MCF 10A (cell line): ENCODE measurements at regions not wholly inside any gene's neighbourhood (a gene's known extent, or its start where the extent isn't known, plus 50 kb on each side); places are given as distances from the start of the nearest gene placed in this dataset.

Source experiments
- BruUV-seq: library from RNA; stranded (reverse); fragments of 400-500 nt; replicated peaks from 2 replicates; lab custom pipeline; 2021; lab: Mats Ljungman, UMichigan
- CTCF ChIA-PET: fragments of 300-600 bp; sonication (Branson Sonifier 250); formaldehyde crosslinking; extraction: SDS; loops from one replicate; lab custom pipeline; 2021; ENCODE audit warnings: antibody characterized with exemption, inconsistent platforms; lab: Yijun Ruan, JAX
- POLR2A ChIA-PET: fragments of 300-600, 350-650 bp; sonication (Branson Sonifier 250); formaldehyde crosslinking; extraction: SDS; loops from one replicate; lab custom pipeline; 2020; ENCODE audit warnings: antibody characterized with exemption, inconsistent platforms; lab: Yijun Ruan, JAX
- DNase-seq: peaks from one replicate; pipeline ENCODE4 v3.0.0-alpha.2; 2018; ENCODE audit not compliant: unreplicated experiment
- H3K27ac Mint-ChIP-seq: one replicate; pipeline ENCODE4 v1.8.0; 2022; ENCODE audit warnings: mild to moderate bottlenecking, low read depth, mixed read lengths; ENCODE audit not compliant: unreplicated experiment
- H3K27me3 Mint-ChIP-seq: one replicate; pipeline ENCODE4 v1.8.0; 2022; ENCODE audit warnings: mixed read lengths; ENCODE audit not compliant: insufficient read depth, unreplicated experiment
- H3K36me3 Mint-ChIP-seq: one replicate; pipeline ENCODE4 v1.8.0; 2022; ENCODE audit warnings: mild to moderate bottlenecking, moderate library complexity, mixed read lengths; ENCODE audit not compliant: insufficient read depth, unreplicated experiment
- H3K4me1 Mint-ChIP-seq: one replicate; pipeline ENCODE4 v1.8.0; 2022; ENCODE audit warnings: mixed read lengths; ENCODE audit not compliant: insufficient read depth, unreplicated experiment
- H3K4me3 Mint-ChIP-seq: one replicate; pipeline ENCODE4 v1.8.0; 2022; ENCODE audit warnings: mild to moderate bottlenecking, moderate library complexity, mixed read lengths; ENCODE audit not compliant: unreplicated experiment
- H3K9me3 Mint-ChIP-seq: one replicate; pipeline ENCODE4 v1.8.0; 2022; ENCODE audit warnings: mixed read lengths; ENCODE audit not compliant: unreplicated experiment
- intact Hi-C: fragments of 100-400 bp; cut with micrococcal nuclease; formaldehyde crosslinking; loops from 2 replicates; pipeline ENCODE4 v1.14.1; 2022
- TF ChIP-seq, protein P1 (sequence below): fragments of 200-600 bp; IDR thresholded peaks from one replicate; pipeline ENCODE4 v1.8.0; 2022; ENCODE audit warnings: antibody characterized with exemption, mild to moderate bottlenecking; ENCODE audit not compliant: unreplicated experiment

DNA sequence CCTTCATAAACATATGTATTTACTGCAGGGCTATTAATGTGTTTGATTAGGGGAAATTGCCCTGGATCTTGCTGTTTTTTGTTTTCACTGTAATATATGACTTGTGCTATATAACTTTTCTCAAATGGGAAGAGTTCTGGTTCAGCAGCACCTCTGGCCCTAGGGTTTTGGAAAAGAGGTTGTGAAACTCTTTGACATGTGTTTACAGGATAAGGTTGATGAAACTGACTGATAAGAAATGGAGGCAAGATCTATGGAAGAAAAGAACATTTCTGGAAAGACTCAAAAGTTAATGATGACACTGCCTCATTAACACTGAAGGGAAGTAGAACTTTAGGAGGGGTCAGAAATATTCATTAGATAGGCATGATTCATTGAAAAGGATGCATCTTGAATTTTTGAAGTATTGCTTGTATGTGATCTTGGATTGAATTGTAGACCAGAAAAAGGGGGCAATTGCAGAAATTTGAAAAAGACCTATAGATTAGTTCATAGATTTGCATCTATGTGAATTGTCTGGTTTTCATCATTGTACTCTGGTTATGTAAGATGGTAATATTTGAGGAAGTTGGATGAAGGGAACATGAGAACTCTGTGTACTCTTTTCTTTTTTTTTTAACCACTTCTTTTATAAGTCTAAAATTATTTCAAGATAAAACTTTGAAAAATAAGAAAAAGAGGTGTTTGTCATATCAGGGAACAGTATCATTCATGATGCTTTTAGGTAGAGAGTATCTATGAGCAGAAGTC lies 54.0 kb downstream of the UTRN start:
- Mint-ChIP-seq H3K4me1 (peaks cover 47% of the 10 kb centered on the region), H3K9me3 (no peaks in the 10 kb centered on the region), H3K36me3 (peaks cover 4% of the 10 kb centered on the region), H3K4me3 (no peak overlapping the region), H3K27me3 (no peaks in the 10 kb centered on the region), H3K27ac (no peak overlapping the region)
- intact Hi-C loops, result no loop called here
- TF ChIP-seq, protein P1, sequence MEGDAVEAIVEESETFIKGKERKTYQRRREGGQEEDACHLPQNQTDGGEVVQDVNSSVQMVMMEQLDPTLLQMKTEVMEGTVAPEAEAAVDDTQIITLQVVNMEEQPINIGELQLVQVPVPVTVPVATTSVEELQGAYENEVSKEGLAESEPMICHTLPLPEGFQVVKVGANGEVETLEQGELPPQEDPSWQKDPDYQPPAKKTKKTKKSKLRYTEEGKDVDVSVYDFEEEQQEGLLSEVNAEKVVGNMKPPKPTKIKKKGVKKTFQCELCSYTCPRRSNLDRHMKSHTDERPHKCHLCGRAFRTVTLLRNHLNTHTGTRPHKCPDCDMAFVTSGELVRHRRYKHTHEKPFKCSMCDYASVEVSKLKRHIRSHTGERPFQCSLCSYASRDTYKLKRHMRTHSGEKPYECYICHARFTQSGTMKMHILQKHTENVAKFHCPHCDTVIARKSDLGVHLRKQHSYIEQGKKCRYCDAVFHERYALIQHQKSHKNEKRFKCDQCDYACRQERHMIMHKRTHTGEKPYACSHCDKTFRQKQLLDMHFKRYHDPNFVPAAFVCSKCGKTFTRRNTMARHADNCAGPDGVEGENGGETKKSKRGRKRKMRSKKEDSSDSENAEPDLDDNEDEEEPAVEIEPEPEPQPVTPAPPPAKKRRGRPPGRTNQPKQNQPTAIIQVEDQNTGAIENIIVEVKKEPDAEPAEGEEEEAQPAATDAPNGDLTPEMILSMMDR, result no peak
- CTCF ChIA-PET, result interaction anchor here (0.7 kb wide), 2 partner anchors 7 to 18 kb away, joined by 3 read pairs; no protein-coding TSS in a partner anchor
- BruUV-seq, result no TSS peak
- DNase-seq, result no peak
- POLR2A ChIA-PET, result interaction anchor here (0.7 to 1.4 kb wide), 2 partner anchors 23 to 52 kb away, joined by 3 to 4 read pairs; no protein-coding TSS in a partner anchor

DNA sequence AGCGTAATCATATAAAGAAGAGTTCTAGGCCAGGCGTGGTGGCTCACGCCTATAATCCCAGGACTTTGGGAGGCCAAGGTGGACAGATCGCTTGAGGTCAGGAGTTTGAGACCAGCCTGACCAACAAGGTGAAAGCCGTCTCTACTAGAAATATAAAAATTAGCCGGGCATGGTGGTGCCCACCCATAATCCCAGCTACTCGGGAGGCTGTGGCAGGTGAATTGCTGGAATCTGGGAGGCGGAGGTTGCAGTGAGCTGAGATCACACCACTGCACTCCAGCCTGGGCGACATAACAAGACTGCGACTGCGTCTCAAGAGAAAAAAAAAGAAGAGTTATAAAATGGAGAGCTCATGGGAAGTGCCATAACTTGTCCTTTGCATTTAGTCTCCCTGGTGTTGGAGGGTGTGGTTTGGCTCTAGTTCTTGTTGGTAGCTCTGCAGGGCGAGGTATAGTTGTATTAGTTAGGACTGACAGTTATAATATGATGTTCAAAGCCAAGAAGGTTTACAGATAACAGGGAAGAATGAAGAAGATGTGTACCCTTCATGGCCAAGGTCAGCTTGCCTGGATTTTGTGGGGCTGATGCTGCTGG lies 54.8 kb downstream of the UTRN start:
- POLR2A ChIA-PET, result interaction anchor here (0.6 to 2.0 kb wide), 7 partner anchors 12 to 54 kb away, joined by 3 to 4 read pairs (median 4); no protein-coding TSS in a partner anchor
- H3K27me3 Mint-ChIP-seq, result no peaks in the 10 kb centered on the region
- H3K4me1 Mint-ChIP-seq, result peaks cover 53% of the 10 kb centered on the region
- H3K9me3 Mint-ChIP-seq, result no peaks in the 10 kb centered on the region
- H3K27ac Mint-ChIP-seq, result no peak overlapping the region
- no peak for DNase-seq
- TF ChIP-seq, protein P1, result no peak
- CTCF ChIA-PET, result interaction anchor here (0.6 to 0.9 kb wide), 5 partner anchors 19 to 144 kb away, joined by 3 to 4 read pairs (median 3); partner anchors contain the start of gene UTRN
- BruUV-seq, result no TSS peak
- intact Hi-C loops, result loop anchor here (10.0 kb wide), 1 partner anchor 75 kb away; no protein-coding TSS in a partner anchor
- peak overlapping the region; percentile 1 for H3K4me3 Mint-ChIP-seq
- peaks cover 4% of the 10 kb centered on the region for H3K36me3 Mint-ChIP-seq

DNA sequence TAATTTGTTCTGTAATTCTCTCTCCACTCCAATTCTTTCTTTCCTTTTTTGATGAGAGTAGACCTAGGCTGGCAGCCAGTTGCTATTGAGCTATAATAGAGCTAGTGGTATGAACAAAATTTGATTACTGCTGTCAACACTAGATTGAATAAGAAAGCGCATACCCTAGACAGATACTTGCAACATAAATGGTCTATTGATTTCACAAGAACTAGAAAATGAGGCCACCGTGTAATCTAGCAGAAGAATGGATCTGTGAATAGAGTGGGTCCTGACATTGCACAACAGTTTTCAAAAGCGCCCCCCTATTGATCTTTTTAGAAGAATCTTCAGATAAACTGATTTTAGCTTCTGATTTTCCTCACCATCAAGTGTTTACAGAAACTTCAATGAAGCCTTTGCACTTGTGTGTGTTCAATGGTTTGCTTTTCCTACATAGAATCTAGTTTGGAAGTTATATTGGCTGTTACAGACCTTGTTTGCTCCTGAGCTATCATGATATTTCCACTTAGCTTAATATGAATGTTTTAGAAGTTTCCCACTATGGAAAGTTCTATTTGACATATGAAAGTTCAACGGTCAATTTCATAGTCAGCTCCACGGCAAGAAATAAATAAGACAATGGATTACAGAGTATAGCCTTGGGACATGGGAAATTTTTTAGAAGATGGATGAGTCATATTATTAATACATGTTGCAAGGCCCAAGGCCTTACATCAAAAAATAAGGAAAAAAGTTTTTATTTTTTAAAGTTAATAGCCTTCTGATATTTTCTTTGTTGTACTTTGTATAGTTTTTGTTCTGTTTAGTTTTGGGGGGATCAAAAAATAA lies 55.6 kb downstream of the UTRN start:
- intact Hi-C loops, result loop anchor here (10.0 kb wide), 1 partner anchor 74 kb away; no protein-coding TSS in a partner anchor
- Mint-ChIP-seq H3K27ac (peak overlapping the region; percentile 94), H3K36me3 (peaks cover 4% of the 10 kb centered on the region), H3K27me3 (no peaks in the 10 kb centered on the region), H3K4me1 (peaks cover 46% of the 10 kb centered on the region), H3K9me3 (no peaks in the 10 kb centered on the region), H3K4me3 (peak overlapping the region; percentile 1)
- CTCF ChIA-PET, result interaction anchor here (0.5 to 0.9 kb wide), 3 partner anchors 10 to 119 kb away, joined by 3 to 4 read pairs (median 4); partner anchors contain the start of gene UTRN
- TF ChIP-seq, protein P1, result no peak
- POLR2A ChIA-PET, result interaction anchor here (0.6 to 2.0 kb wide), 11 partner anchors 10 to 96 kb away, joined by 3 to 6 read pairs (median 4); no protein-coding TSS in a partner anchor
- BruUV-seq, result no TSS peak
- peak; percentile 72 for DNase-seq
